HG03060 (cell line): ENCODE measurements at regions not wholly inside any gene's neighbourhood (a gene's known extent, or its start where the extent isn't known, plus 50 kb on each side); places are given as distances from the start of the nearest gene placed in this dataset.

Experiments
- ATAC-seq: cut with Tn5 transposase; IDR thresholded peaks from one replicate; pipeline ENCODE4 v1.9.1; 2021; ENCODE audit warnings: low read depth, moderate number of reproducible peaks; ENCODE audit not compliant: unreplicated experiment

GRCh38 chr14:32254952-32255679, 52.0 kb upstream of the RNU6-8 start:
- no peak for ATAC-seq

GRCh38 chr14:32255789-32256188, 52.7 kb upstream of the RNU6-8 start:
- ATAC-seq, result no peak

- ATAC-seq, result no peak
Measured at GRCh38 chr14:32256576-32256975, 53.5 kb upstream of the RNU6-8 start.

GRCh38 chr14:32258336-32258993, 55.4 kb upstream of the RNU6-8 start:
- no peak for ATAC-seq

GRCh38 chr14:32259368-32260013, 56.4 kb upstream of the RNU6-8 start:
- ATAC-seq, result peak; percentile 58

- no peak for ATAC-seq
Measured at GRCh38 chr14:32263939-32264567, 61.0 kb upstream of the RNU6-8 start.

GRCh38 chr14:32265584-32265983, 62.5 kb upstream of the RNU6-8 start:
- no peak for ATAC-seq

GRCh38 chr14:32277998-32278397, 51.1 kb upstream of the AKAP6 start:
- ATAC-seq, result no peak
